IMR-90 (cell line): ENCODE measurements at regions not wholly inside any gene's neighbourhood (a gene's known extent, or its start where the extent isn't known, plus 50 kb on each side); places are given as distances from the start of the nearest gene placed in this dataset.

ENCODE experiments used
- ATAC-seq: fragments of 200-7000 bp; cut with Tn5 transposase; 2 replicates; pipeline ENCODE4 v1.9.1; 2020; ENCODE audit warnings: low read depth, mild to moderate bottlenecking, moderate library complexity
- BruUV-seq: library from RNA; stranded (reverse); fragments of 400-500 nt; replicated peaks from 2 replicates; lab custom pipeline; 2021; lab: Mats Ljungman, UMichigan
- CTCF ChIA-PET: fragments of 300-600 bp; formaldehyde crosslinking; extraction: SDS; loops from one replicate; lab custom pipeline; 2021; ENCODE audit warnings: antibody characterized with exemption; lab: Yijun Ruan, JAX
- POLR2A ChIA-PET: fragments of 300-600 bp; sonication (Branson Sonifier 250); formaldehyde crosslinking; loops from one replicate; lab custom pipeline; 2022; ENCODE audit warnings: antibody characterized with exemption; ENCODE audit not compliant: unreplicated experiment; lab: Charles Lee
- DNase-seq: peaks from one replicate; pipeline ENCODE4 v3.0.0; 2013
- H2AFZ ChIP-seq: replicated peaks from 2 replicates; pipeline ENCODE3; 2013; ENCODE audit warnings: low read length, mild to moderate bottlenecking; ENCODE audit not compliant: poor library complexity
- H2AK5ac ChIP-seq: 2 replicates; pipeline ENCODE4 v1.6.1; 2013; ENCODE audit warnings: low read depth, low read length, inconsistent platforms
- H2AK9ac ChIP-seq: replicated peaks from 2 replicates; pipeline ENCODE3; 2013; ENCODE audit warnings: mild to moderate bottlenecking, low read depth, low read length, moderate library complexity; ENCODE audit not compliant: poor library complexity
- H2BK120ac ChIP-seq: 2 replicates; pipeline ENCODE4 v1.6.1; 2013; ENCODE audit warnings: low read depth, low read length, inconsistent platforms
- H2BK15ac ChIP-seq: 3 replicates; pipeline ENCODE4 v1.6.1; 2013; ENCODE audit warnings: low read depth, low read length, inconsistent platforms
- H2BK20ac ChIP-seq: 2 replicates; pipeline ENCODE4 v1.6.1; 2013; ENCODE audit warnings: low read depth, mild to moderate bottlenecking, inconsistent platforms, low read length, moderate library complexity
- H2BK5ac ChIP-seq: 2 replicates; pipeline ENCODE4 v1.6.1; 2013; ENCODE audit warnings: mild to moderate bottlenecking, low read depth, low read length, inconsistent platforms; ENCODE audit not compliant: poor library complexity, severe bottlenecking
- H3K14ac ChIP-seq: replicated peaks from 2 replicates; pipeline ENCODE4 v1.6.1; 2013; ENCODE audit warnings: low read depth, low read length, inconsistent platforms
- H3K18ac ChIP-seq: 2 replicates; pipeline ENCODE4 v1.6.1; 2013; ENCODE audit warnings: low read depth, low read length, control low read depth
- H3K23ac ChIP-seq: 2 replicates; pipeline ENCODE4 v1.6.1; 2013; ENCODE audit warnings: low read depth, low read length, inconsistent platforms
- H3K27ac ChIP-seq: 2 replicates; pipeline ENCODE4 v1.5.1; 2013; ENCODE audit warnings: mild to moderate bottlenecking, control low read depth, low read length; ENCODE audit not compliant: insufficient read depth
- H3K27me3 ChIP-seq: 2 replicates; pipeline ENCODE4 v1.6.1; 2013; ENCODE audit warnings: low read length; ENCODE audit not compliant: control insufficient read depth, insufficient read depth
- H3K36me3 ChIP-seq: 2 replicates; pipeline ENCODE4 v1.6.1; 2013; ENCODE audit warnings: low read length, mixed read lengths; ENCODE audit not compliant: control insufficient read depth, insufficient read depth
- H3K4ac ChIP-seq: 2 replicates; pipeline ENCODE4 v1.6.1; 2013; ENCODE audit warnings: low read depth, low read length, inconsistent platforms
- H3K4me1 ChIP-seq: 2 replicates; pipeline ENCODE4 v1.6.1; 2013; ENCODE audit warnings: low read length, mixed read lengths; ENCODE audit not compliant: control insufficient read depth, insufficient read depth
- H3K4me2 ChIP-seq: 2 replicates; pipeline ENCODE4 v1.6.1; 2013; ENCODE audit warnings: low read depth, mild to moderate bottlenecking, control low read depth, low read length, moderate library complexity
- H3K4me3 ChIP-seq: 2 replicates; pipeline ENCODE4 v1.5.1; 2013; ENCODE audit warnings: low read depth, mild to moderate bottlenecking, control low read depth, low read length, moderate library complexity; ENCODE audit not compliant: insufficient read depth
- H3K56ac ChIP-seq: 2 replicates; pipeline ENCODE4 v1.6.1; 2013; ENCODE audit warnings: low read length, inconsistent platforms; ENCODE audit not compliant: insufficient read depth; ENCODE audit errors: extremely low read depth
- H3K79me1 ChIP-seq, 2 experiments: 2 replicates each; pipeline ENCODE4 v1.6.1; 2013; ENCODE audit warnings: low read length in 2 of 2, inconsistent platforms in 1 of 2, low read depth in 1 of 2
- H3K9ac ChIP-seq: 2 replicates; pipeline ENCODE4 v1.6.1; 2013; ENCODE audit warnings: low read depth, low read length, control low read depth
- H3K9me1 ChIP-seq: 2 replicates; pipeline ENCODE4 v1.6.1; 2013; ENCODE audit warnings: low read length, inconsistent platforms; ENCODE audit not compliant: insufficient read depth
- H3K9me3 ChIP-seq: 2 replicates; pipeline ENCODE4 v1.6.1; 2013; ENCODE audit warnings: low read length; ENCODE audit not compliant: control insufficient read depth, insufficient read depth
- H4K20me1 ChIP-seq: 2 replicates; pipeline ENCODE4 v1.6.1; 2013; ENCODE audit warnings: low read length, inconsistent platforms; ENCODE audit not compliant: insufficient read depth
- H4K5ac ChIP-seq: 2 replicates; pipeline ENCODE4 v1.6.1; 2013; ENCODE audit warnings: mild to moderate bottlenecking, low read depth, low read length, control low read depth
- H4K8ac ChIP-seq, 2 experiments: 2 replicates each; pipeline ENCODE4 v1.6.1; 2013; ENCODE audit warnings: low read depth in 2 of 2, low read length in 2 of 2, control low read depth in 1 of 2, inconsistent platforms in 1 of 2
- H4K91ac ChIP-seq: 2 replicates; pipeline ENCODE4 v1.6.1; 2013; ENCODE audit warnings: low read depth, low read length, inconsistent platforms; ENCODE audit not compliant: insufficient read depth
- BHLHE40 ChIP-seq: fragments of 150-350 bp; IDR thresholded peaks from 2 replicates; pipeline ENCODE4 v1.6.1; 2016; ENCODE audit warnings: mild to moderate bottlenecking, low read depth, low read length
- CHD1 ChIP-seq: IDR thresholded peaks from 2 replicates; pipeline ENCODE4 v1.6.1; 2012; ENCODE audit warnings: low read depth, low read length, improper control_type of control experiment
- CTCF ChIP-seq: conservative IDR thresholded peaks from 2 replicates; pipeline ENCODE4 v1.5.1; 2012; ENCODE audit warnings: mild to moderate bottlenecking, low read depth, low read length, improper control_type of control experiment
- FOS ChIP-seq: fragments of 150-350 bp; IDR thresholded peaks from 2 replicates; pipeline ENCODE4 v1.6.1; 2016; ENCODE audit warnings: low read depth, low read length
- MAFK ChIP-seq: IDR thresholded peaks from 2 replicates; pipeline ENCODE4 v1.6.1; 2012; ENCODE audit warnings: low read depth, low read length, improper control_type of control experiment
- MAZ ChIP-seq: IDR thresholded peaks from 2 replicates; pipeline ENCODE4 v1.6.1; 2012; ENCODE audit warnings: low read depth, mild to moderate bottlenecking, low read length, improper control_type of control experiment, moderate library complexity, borderline replicate concordance
- MXI1 ChIP-seq: IDR thresholded peaks from 2 replicates; pipeline ENCODE4 v1.6.1; 2012; ENCODE audit warnings: low read depth, mild to moderate bottlenecking, low read length, moderate library complexity, borderline replicate concordance
- POLR2A ChIP-seq: IDR thresholded peaks from 2 replicates; pipeline ENCODE4 v1.6.1; 2012; ENCODE audit warnings: mild to moderate bottlenecking, low read depth, low read length
- SMC3 ChIP-seq: fragments of 150-350 bp; IDR thresholded peaks from 2 replicates; pipeline ENCODE4 v1.6.1; 2016; ENCODE audit warnings: low read depth, mild to moderate bottlenecking, antibody characterized with exemption, low read length, moderate library complexity
- USF2 ChIP-seq: fragments of 150-350 bp; IDR thresholded peaks from 2 replicates; pipeline ENCODE4 v1.6.1; 2017; ENCODE audit warnings: mild to moderate bottlenecking, antibody characterized with exemption, low read length, low read depth
- WGBS, 2 experiments: methylation state at CpG; one replicate each; pipeline versions ENCODE4 v1.1.5 to v1.1.7; 2013; ENCODE audit warnings: missing lambda C conversion rate in 2 of 2; ENCODE audit not compliant: insufficient read length in 1 of 2; ENCODE audit errors: extremely low coverage in 2 of 2; 5-methylcytosine and 5-hydroxymethylcytosine counted together
- dilution Hi-C: fragments of 300-500 bp; cut with HindIII; formaldehyde crosslinking; loops from one replicate; pipeline ENCODE4 v1.14.3; 2018; ENCODE audit warnings: low sequenced_read_pairs; ENCODE audit not compliant: unreplicated experiment
- in situ Hi-C: fragments of 300-500 bp; cut with MboI; formaldehyde crosslinking; loops from 3 replicates; pipeline ENCODE4 v1.14.3; 2019; ENCODE audit warnings: low sequenced_read_pairs, inconsistent platforms, mixed read lengths
- intact Hi-C: fragments of 100-400 bp; cut with micrococcal nuclease; formaldehyde crosslinking; loops from 2 replicates; pipeline ENCODE4 v1.10.0; 2022

- no peak overlapping the region for H3K4me3 ChIP-seq
- H2BK5ac ChIP-seq: no peak overlapping the region
- no peak for ATAC-seq
- peaks cover 4% of the 10 kb centered on the region; the same call in 1 of the 2 replicates for H3K4me1 ChIP-seq
- no peak overlapping the region for H3K14ac ChIP-seq
- no peak overlapping the region for H3K56ac ChIP-seq
- TF ChIP-seq CTCF (no peak), POLR2A (no peak), MXI1 (no peak), CHD1 (no peak), SMC3 (no peak), BHLHE40 (no peak), FOS (no peak), MAZ (no peak), USF2 (no peak), MAFK (no peak)
- ChIA-PET POLR2A (interaction anchor here (0.6 kb wide), 1 partner anchor 767 kb away, joined by 4 read pairs; the partner anchor contains the start of gene ABCC11), CTCF (no interaction called here)
- no peaks in the 10 kb centered on the region for H3K9me3 ChIP-seq
- no peak overlapping the region for H3K4me2 ChIP-seq
- H3K36me3 ChIP-seq: no peaks in the 10 kb centered on the region
- no peak overlapping the region for H2BK120ac ChIP-seq
- H2AK5ac ChIP-seq: no peak overlapping the region
- no peak overlapping the region for H4K8ac ChIP-seq
- no peak overlapping the region for H3K18ac ChIP-seq
- H2BK15ac ChIP-seq: no peak overlapping the region
- H4K5ac ChIP-seq: no peak overlapping the region
- peaks cover 8% of the 10 kb centered on the region; the same call in 1 of the 2 replicates for H3K9me1 ChIP-seq
- H2AFZ ChIP-seq: no peak overlapping the region
- no TSS peak for BruUV-seq
- in situ Hi-C loops: no loop called here
- peaks cover 25% of the 10 kb centered on the region; the same call in 1 of the 2 replicates for H3K27me3 ChIP-seq
- 51% methylated on average over 8 of the region's 15 CpGs; no CpG with 5 or more reads in 1 of the 2 experiments for WGBS, 2 experiments
- H2BK20ac ChIP-seq: no peak overlapping the region
- H3K9ac ChIP-seq: no peak overlapping the region
- H4K20me1 ChIP-seq: no peaks in the 10 kb centered on the region
- H2AK9ac ChIP-seq: no peak overlapping the region
- no peaks in the 10 kb centered on the region for H3K79me1 ChIP-seq
- no peak for DNase-seq
- no peak overlapping the region for H3K4ac ChIP-seq
- dilution Hi-C loops: no loop called here
- intact Hi-C loops: no loop called here
- no peak overlapping the region for H3K23ac ChIP-seq
- no peak overlapping the region for H3K27ac ChIP-seq
- H4K91ac ChIP-seq: no peak overlapping the region
Observed at GRCh38 chr16:49014277-49015224, 267.1 kb downstream of the CBLN1 start.
